KBM-7 (cell line): ENCODE measurements at regions not wholly inside any gene's neighbourhood (a gene's known extent, or its start where the extent isn't known, plus 50 kb on each side); places are given as distances from the start of the nearest gene placed in this dataset.
"Not testable (repeated sequence)": the region's sequence is repeated elsewhere in the genome, so short reads cannot be mapped to it uniquely, and the experiment has no call there.

Experiments used
- DNase-seq: peaks from one replicate; pipeline ENCODE4 v3.0.0-alpha.2; 2015
- in situ Hi-C: fragments of 300-500 bp; cut with MboI; formaldehyde crosslinking; loops from 2 replicates; pipeline ENCODE4 v1.14.3; 2020; ENCODE audit warnings: low sequenced_read_pairs, low pct_unique_long_range_greater_than_20kb, mixed read lengths

DNA sequence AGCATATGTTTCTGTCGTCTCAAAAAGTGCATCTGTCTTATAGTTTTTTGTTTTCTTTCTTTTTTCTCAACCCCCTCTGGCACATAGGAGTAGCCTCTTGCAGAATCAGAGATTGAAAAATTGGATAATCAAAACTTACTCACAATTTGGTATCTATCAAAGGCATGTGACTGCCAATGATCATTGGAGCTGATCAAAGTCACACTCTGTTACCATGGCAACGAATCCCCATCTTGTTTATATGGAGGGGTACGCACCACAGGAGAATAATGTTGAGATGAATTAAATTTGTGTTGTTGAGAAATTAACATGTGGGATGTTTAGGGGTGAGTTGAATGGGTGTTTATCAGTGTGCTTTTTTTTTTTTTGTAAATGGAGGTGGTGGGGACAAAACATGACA, 458.3 kb upstream of the FANCL start:
- no peak for DNase-seq
- in situ Hi-C loops: no loop called here

GRCh38 chr2:58698620-58699019, 457.5 kb upstream of the FANCL start:
- in situ Hi-C loops: no loop called here
- DNase-seq: no peak

GRCh38 chr2:58694114-58694513, 453.0 kb upstream of the FANCL start:
- in situ Hi-C loops: not testable (repeated sequence)

GRCh38 chr2:58691041-58691440, 449.9 kb upstream of the FANCL start:
- peak; percentile 39 for DNase-seq
- in situ Hi-C loops: not testable (repeated sequence)

More at GRCh38 chr2:58694114-58694513, 453.0 kb upstream of the FANCL start:
- not testable (repeated sequence) for DNase-seq

DNA sequence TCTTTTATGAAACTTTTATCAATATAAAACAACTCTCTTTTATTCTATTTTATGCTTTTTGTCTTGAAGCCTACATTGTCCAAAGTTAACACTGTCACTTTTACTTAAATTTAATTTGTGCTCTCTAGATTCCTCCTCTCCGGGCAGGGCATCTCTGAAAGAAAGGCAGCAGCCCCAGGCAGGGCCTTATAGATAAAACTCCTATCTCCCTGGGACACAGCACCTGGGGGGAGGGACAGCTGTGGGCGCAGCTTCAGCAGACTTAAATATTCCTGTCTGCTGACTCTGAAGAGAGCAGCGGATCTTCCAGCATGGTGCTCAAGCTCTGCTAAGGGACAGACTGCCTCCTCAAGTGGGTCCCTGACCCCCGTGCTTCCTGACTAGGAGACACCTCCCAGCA, 447.7 kb upstream of the FANCL start:
- DNase-seq: no peak
- in situ Hi-C loops: no loop called here

DNA sequence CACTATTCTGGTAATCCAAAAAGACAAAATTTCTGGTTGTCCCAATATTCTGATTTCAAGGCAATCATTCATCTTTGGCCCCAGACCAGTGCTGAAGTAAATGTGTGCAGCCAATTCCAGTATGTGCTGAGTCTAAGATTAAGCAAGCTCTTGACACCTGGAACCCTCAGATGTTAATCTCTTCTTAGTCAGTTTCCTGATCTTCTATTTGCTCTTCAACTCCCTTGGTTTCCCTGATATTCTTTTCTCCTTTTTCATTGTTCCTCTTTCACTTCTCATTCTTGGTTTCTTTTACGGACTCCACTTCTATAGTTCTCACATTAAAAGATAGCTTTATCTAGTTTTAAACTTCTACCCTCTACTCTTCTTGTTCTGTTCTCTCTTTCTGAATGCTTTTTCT, 445.7 kb upstream of the FANCL start:
- peak; percentile 56 for DNase-seq
- in situ Hi-C loops: no loop called here

DNA sequence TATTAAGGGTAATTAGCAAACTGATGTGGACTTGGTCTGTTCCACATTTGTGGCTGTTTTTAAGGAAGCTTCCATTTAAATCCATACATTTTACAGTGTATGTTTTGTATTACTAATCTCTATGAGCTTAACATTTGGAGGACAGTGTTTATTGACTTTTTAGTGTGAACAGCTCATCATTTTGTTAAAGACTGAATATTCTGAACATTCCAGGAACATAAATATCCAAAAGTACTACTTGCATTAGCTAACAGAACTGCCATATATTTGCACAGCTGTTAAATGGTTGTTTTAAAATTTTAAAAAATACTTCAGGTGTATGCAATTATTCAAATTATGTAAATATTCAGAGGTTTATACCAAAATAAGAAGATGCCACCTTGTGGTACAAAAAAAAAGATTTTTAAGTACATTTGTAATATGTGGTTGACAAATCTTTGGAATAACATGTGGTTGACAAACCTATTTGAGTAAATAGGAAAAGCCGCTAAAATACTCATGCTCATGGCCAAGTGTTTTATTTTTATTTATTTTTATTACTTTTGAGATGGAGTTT, 439.7 kb upstream of the FANCL start:
- DNase-seq: no peak
- in situ Hi-C loops: no loop called here

DNA sequence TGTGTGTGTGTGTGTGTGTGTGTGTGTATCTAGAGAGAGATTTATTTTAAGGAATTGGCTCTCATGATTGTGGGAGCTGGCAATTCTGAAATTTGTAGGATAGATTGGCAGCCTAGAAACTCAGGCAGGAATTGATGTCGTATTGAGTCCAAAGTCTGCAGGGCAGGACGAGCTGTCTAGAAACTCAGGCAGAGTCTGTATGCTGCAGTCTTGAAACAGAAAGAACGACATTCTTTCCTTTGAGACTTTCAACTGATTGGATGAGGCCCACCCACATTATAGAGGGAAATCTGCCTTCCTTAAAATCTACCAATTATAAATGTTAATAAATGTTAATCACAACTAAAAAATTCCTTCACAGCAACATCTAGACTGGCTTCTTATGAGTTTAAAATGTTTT, 436.6 kb upstream of the FANCL start:
- DNase-seq: no peak
- in situ Hi-C loops: no loop called here

DNA sequence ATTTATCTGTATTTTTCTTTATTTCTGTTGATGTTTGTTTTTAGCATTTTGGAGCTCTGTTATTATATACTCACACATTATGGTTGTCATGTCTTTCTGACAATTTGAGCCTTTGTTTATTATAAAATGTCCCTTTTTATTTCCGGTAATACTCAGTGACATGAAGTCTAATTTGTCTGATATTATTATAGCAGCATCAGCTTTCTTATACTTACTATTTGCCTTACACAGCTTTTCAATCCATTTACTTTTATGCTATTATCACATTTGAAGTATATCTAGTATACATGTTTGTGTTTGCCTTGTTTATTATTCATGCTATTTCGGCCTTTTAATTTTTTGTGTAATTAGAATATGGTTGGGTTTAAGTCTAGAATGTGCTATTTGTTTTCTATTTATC, 430.6 kb upstream of the FANCL start:
- in situ Hi-C loops: no loop called here
- no peak for DNase-seq

GRCh38 chr2:58669998-58670397, 428.9 kb upstream of the FANCL start:
- no peak for DNase-seq
- in situ Hi-C loops: no loop called here

- in situ Hi-C loops: no loop called here
- DNase-seq: no peak
These were observed 426.1 kb upstream of the FANCL start for GRCh38 chr2:58667137-58667774.

DNA sequence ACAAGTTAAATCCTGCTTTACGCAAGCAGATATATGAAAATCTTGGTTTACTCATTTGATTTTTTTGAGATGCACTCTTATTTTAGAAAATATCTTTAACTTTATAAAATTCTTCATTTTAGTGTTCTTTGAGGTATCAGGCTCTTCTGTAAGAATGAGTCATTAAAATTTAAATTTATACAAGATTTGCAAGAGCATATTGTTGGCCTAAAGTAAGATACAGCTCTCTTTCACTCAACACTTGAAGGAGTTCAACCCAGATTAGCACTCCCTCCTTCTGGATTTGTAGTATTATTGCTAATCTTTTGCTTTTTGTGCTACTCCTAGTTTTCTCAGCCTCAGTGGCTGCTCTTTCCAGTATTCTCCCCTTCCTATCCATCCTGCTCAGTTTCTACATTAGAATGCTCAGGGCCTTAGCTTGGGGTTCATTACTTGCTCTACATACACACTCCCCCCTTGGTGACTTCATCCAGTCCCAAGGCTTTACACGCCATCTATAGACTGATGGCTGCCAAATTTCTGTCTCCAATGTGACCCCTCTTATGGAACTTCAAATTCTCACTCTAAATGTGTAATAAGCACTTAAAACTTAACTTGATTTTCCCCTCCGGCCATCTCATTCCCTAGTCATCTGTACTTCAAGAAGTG, 425.3 kb upstream of the FANCL start:
- in situ Hi-C loops: no loop called here

DNA sequence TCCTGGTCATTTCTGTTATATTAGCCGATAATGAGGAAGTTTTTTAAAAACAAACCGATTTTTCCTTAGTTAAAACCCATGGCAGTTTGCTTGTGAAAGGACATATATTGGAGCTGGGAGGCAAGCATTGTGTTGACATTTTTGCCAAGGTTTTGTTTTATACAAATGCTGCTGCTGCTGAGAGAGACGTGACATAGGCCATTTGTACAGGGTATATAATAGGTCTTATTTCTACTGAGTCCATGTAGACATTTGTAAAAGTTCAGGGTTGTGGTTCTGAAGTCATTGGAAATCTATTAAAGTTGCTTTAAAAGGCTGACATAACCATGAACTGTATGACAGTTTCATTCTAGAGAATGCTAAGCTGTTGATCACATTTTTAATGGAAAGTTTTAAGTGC, 424.0 kb upstream of the FANCL start:
- in situ Hi-C loops: no loop called here
- no peak for DNase-seq

More for the DNA sequence above, 425.3 kb upstream of the FANCL start:
- no peak for DNase-seq

- in situ Hi-C loops: no loop called here
- no peak for DNase-seq
These were observed 423.5 kb upstream of the FANCL start for GRCh38 chr2:58664523-58665151.

DNA sequence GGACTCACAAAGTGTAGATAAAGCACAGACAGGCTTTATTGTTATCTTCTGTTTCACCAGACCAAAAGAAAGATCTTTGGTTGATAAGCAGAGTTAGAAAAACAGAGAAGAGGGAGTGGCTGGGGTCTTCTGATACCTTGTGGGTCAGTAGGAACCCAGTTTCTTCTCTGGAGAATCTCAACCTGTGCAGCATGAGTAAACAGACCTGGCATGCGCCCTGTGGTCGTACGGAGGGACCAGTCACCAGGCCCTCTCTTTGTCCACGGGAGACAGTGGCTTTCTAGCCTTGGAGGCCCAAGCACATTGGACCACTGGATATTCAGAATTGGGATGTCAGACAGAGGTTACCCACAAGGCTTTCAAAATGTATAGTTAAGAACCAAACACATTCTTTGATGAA, 418.9 kb upstream of the FANCL start:
- in situ Hi-C loops: no loop called here
- DNase-seq: no peak

- in situ Hi-C loops: no loop called here
- DNase-seq: no peak
These were observed 414.0 kb upstream of the FANCL start for GRCh38 chr2:58655152-58655551.

DNA sequence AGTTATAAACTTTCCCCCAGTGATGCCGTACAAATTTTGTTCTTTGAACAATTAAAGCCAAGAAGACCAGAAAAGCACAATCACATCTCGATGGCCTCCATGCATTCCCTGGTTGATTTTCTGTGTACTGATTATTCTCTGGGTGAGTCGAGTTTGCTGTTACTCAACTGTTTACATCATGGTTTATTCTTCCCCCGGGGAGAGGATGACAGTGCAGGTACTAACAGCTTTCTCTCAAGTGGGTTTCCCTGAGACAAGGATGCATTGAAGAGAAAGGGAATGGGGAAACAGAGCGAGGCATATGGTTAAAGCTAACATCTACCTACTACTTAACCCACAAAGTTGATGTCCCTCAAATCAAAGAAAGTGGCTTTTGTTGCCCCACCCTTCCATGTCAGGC, 410.8 kb upstream of the FANCL start:
- in situ Hi-C loops: no loop called here
- no peak for DNase-seq

DNA sequence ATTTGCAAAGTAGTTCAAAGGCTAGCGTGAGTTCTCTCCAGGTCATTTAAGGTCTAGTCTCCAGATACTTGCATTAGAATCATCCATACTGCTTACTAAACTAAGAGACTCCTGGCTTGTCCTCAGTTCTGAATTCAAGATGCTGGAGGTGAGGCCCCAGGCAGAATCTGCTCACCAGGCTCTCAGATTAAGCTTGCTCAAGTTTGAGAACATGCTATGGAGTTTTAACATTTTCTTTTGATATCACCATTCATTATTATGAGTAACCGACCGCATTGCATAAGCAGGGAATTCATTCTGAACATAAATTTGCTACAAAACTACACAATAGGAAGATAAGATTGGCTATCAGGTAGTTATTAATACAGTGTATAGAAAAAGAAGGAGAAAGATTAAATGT, 409.7 kb upstream of the FANCL start:
- no peak for DNase-seq
- in situ Hi-C loops: no loop called here

GRCh38 chr2:58649756-58650155, 408.6 kb upstream of the FANCL start:
- in situ Hi-C loops: no loop called here
- no peak for DNase-seq

GRCh38 chr2:58645017-58645416, 403.9 kb upstream of the FANCL start:
- DNase-seq: no peak
- in situ Hi-C loops: no loop called here
